Spleen (tissue), 11 donors: ENCODE measurements at regions not wholly inside any gene's neighbourhood (a gene's known extent, or its start where the extent isn't known, plus 50 kb on each side); places are given as distances from the start of the nearest gene placed in this dataset.

Experiments
- DNase-seq: peaks from one replicate; pipeline ENCODE4 v3.0.0-alpha.2; 2020
- H3K27ac ChIP-seq, 8 donors: fragments of 200-600 bp; sonication (generic) in 7 of 8; 1 replicate in 4 of 8; 2 replicates in 4 of 8; pipeline versions ENCODE4 v1.5.0 to v1.8.0; 2016 to 2021; ENCODE audit warnings: inconsistent platforms in 4 of 8, mild to moderate bottlenecking in 4 of 8, moderate library complexity in 1 of 8
- H3K27me3 ChIP-seq, 7 donors: fragments of 200-600 bp; sonication (generic) in 6 of 7; replicated peaks in 1 of 7; 1 replicate in 4 of 7; 2 replicates in 3 of 7; pipeline versions ENCODE4 v1.5.0 to v1.8.0; 2016 to 2021; ENCODE audit warnings: inconsistent platforms in 3 of 7, mild to moderate bottlenecking in 1 of 7
- H3K36me3 ChIP-seq, 6 donors: fragments of 200-600 bp; sonication (generic) in 5 of 6; 1 replicate in 4 of 6; 2 replicates in 2 of 6; pipeline versions ENCODE4 v1.5.0 to v1.8.0; 2016 to 2021; ENCODE audit warnings: inconsistent platforms in 2 of 6
- H3K4me1 ChIP-seq, 6 donors: fragments of 200-600 bp; sonication (generic) in 5 of 6; 1 replicate in 3 of 6; 2 replicates in 3 of 6; pipeline versions ENCODE4 v1.5.0 to v1.8.0; 2016 to 2021; ENCODE audit warnings: inconsistent platforms in 3 of 6
- H3K4me3 ChIP-seq, 8 donors: fragments of 200-600 bp; sonication (generic) in 7 of 8; 1 replicate in 4 of 8; 2 replicates in 4 of 8; pipeline versions ENCODE4 v1.5.0 to v1.8.0; 2016 to 2021; ENCODE audit warnings: inconsistent platforms in 4 of 8, mild to moderate bottlenecking in 4 of 8, moderate library complexity in 2 of 8
- H3K9me3 ChIP-seq, 8 donors: fragments of 200-600 bp; sonication (generic) in 7 of 8; 1 replicate in 4 of 8; 2 replicates in 4 of 8; pipeline versions ENCODE4 v1.5.0 to v1.8.0; 2016 to 2021; ENCODE audit warnings: inconsistent platforms in 4 of 8
- POLR2A ChIP-seq, 3 donors: fragments of 450-650 bp; IDR thresholded peaks; one replicate each; pipeline ENCODE4 v1.5.1; 2017; ENCODE audit warnings: antibody characterized with exemption in 3 of 3, mild to moderate bottlenecking in 1 of 3
- POLR2AphosphoS5 ChIP-seq, 3 donors: sonication (generic); formaldehyde crosslinking; IDR thresholded peaks; one replicate each; pipeline ENCODE4 v1.5.1; 2017; ENCODE audit warnings: antibody characterized with exemption in 3 of 3
- WGBS, 5 donors: extraction: QIAGEN DNeasy Blood & Tissue Kit in 3 of 5; methylation state at CpG; one replicate each; pipeline versions ENCODE4 v1.1.5 to v1.1.7; 2013 to 2018; 5-methylcytosine and 5-hydroxymethylcytosine counted together
- intact Hi-C: fragments of 100-400 bp; cut with DNase I; formaldehyde crosslinking; loops from one replicate; pipeline ENCODE4 v1.15.0; 2023; ENCODE audit warnings: low total_unique reads
- TF ChIP-seq, protein P1 (sequence below), 11 experiments: fragments of 200-600 bp in 7 of 11; fragments of 450-650 bp in 4 of 11; sonication (generic) in 4 of 11; IDR thresholded peaks in 8 of 11; conservative IDR thresholded peaks in 3 of 11; 1 replicate in 7 of 11; 2 replicates in 4 of 11; pipeline versions ENCODE4 v1.4.0 to v1.8.0; 2016 to 2021; ENCODE audit warnings: antibody characterized with exemption in 11 of 11, inconsistent platforms in 4 of 11, mild to moderate bottlenecking in 1 of 11
- donor health status: healthy with polysubstance abuse.
- donor health status: DM: no; HTN: no; CAD: no; lungs with moderate emphysema.
- donor health status: DM: no; HTN: no; CAD: no.
- donor health status: Bipolar disorder and iron deficiency.
- donor health status: healthy.
- donor health status: DM: no; HTN: no; CAD: no.
- donor health status: DM: yes; HTN: yes; CAD: no.

DNA sequence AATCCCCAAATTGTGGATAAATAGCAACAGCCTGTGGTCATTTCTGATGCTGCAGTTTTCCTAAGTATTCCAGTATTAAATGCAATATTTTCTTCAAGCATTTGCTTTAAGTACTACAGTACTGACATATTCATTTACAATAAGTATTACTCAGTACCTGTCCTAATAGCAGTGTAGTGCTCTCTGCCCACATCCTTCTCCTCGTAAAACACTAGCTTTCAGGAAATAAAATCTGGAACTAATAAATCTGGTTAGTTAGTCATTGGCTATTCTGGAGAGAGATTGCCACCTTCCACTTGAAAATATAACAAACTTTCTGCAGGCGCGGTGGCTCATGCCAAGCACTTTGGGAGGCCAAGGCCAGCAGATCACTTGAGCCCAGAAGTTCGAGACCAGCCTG, 441.5 kb downstream of the PRKD1 start:
- no peak overlapping the region for H3K4me3 ChIP-seq
- peaks cover 0 to 10% (median 0%) of the 10 kb centered on the region in 8 donors for H3K9me3 ChIP-seq
- no peak overlapping the region for H3K27ac ChIP-seq
- H3K36me3 ChIP-seq: no peaks in the 10 kb centered on the region
- no peak for DNase-seq
- no peaks in the 10 kb centered on the region for H3K4me1 ChIP-seq
- 63 to 86% (median 76%) methylated on average over 4 of the region's 4 CpGs for WGBS, 5 donors
- no peaks in the 10 kb centered on the region for H3K27me3 ChIP-seq
- TF ChIP-seq, protein P1, sequence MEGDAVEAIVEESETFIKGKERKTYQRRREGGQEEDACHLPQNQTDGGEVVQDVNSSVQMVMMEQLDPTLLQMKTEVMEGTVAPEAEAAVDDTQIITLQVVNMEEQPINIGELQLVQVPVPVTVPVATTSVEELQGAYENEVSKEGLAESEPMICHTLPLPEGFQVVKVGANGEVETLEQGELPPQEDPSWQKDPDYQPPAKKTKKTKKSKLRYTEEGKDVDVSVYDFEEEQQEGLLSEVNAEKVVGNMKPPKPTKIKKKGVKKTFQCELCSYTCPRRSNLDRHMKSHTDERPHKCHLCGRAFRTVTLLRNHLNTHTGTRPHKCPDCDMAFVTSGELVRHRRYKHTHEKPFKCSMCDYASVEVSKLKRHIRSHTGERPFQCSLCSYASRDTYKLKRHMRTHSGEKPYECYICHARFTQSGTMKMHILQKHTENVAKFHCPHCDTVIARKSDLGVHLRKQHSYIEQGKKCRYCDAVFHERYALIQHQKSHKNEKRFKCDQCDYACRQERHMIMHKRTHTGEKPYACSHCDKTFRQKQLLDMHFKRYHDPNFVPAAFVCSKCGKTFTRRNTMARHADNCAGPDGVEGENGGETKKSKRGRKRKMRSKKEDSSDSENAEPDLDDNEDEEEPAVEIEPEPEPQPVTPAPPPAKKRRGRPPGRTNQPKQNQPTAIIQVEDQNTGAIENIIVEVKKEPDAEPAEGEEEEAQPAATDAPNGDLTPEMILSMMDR (IDR thresholded peaks at IDR 0.05 in 8 of 11, conservative IDR thresholded peaks at IDR 0.05 in 3 of 11): no peak
- no peak for TF ChIP-seq POLR2A (IDR thresholded peaks at IDR 0.05)
- TF ChIP-seq POLR2AphosphoS5 (IDR thresholded peaks at IDR 0.05): no peak
- intact Hi-C loops: no loop called here

DNA sequence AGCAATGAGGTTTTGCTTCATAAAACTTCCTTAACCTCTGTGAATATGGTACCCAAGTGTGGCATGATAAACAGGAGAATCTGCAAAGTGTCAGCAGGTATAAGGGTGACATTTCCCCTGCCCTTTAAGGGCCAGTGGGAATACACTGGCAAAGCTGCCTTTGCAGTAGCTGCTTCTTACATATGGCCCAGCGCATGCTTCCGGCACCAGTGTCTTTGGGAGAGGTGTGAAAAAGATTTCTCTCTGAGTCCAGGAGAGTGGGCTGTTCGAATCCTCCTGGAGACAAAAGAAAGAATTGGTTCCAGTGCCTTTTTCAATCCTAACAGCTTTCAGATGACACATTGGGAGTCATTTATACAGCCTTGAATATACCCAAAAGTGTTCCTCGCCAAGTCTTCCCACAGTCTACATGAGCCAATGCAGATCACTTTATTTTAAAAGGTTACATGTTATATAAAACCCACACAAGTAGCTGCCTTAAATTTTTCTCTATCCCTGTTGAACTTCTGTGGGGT, 437.7 kb downstream of the PRKD1 start:
- H3K4me1 ChIP-seq: no peaks in the 10 kb centered on the region
- WGBS, 5 donors: 77 to 82% (median 79%) methylated on average over 4 of the region's 4 CpGs
- no peak for DNase-seq
- H3K27me3 ChIP-seq: no peaks in the 10 kb centered on the region
- TF ChIP-seq, protein P1 (IDR thresholded peaks at IDR 0.05 in 8 of 11, conservative IDR thresholded peaks at IDR 0.05 in 3 of 11): no peak
- TF ChIP-seq POLR2A (IDR thresholded peaks at IDR 0.05): no peak
- TF ChIP-seq POLR2AphosphoS5 (IDR thresholded peaks at IDR 0.05): no peak
- intact Hi-C loops: no loop called here
- no peak overlapping the region for H3K27ac ChIP-seq
- H3K9me3 ChIP-seq: peaks cover 0 to 3% (median 0%) of the 10 kb centered on the region in 8 donors
- H3K4me3 ChIP-seq: no peak overlapping the region
- H3K36me3 ChIP-seq: no peaks in the 10 kb centered on the region

DNA sequence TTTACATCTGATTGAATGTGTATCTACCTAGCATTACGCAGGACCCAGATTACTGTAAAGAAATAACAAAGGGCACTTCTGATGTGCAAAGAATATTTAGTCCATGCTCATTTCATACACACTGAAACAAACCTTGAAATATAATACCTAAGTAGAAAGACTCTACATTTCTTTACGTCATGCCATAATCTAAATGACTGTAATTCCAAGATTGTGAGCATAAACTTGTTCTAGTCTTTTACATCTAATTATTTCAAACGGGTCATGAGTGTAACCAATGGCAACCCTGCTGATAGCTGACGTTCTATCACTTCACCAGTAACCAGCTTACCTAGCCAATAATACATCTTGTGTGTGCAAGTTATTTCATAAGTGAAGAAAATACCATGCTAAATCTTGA, 433.8 kb downstream of the PRKD1 start:
- TF ChIP-seq POLR2AphosphoS5 (IDR thresholded peaks at IDR 0.05) (no peak), POLR2A (IDR thresholded peaks at IDR 0.05) (no peak)
- TF ChIP-seq, protein P1 (IDR thresholded peaks at IDR 0.05 in 8 of 11, conservative IDR thresholded peaks at IDR 0.05 in 3 of 11): no peak
- Histone ChIP-seq H3K36me3 (no peaks in the 10 kb centered on the region), H3K27ac (no peak overlapping the region), H3K4me3 (no peak overlapping the region), H3K27me3 (no peaks in the 10 kb centered on the region), H3K4me1 (no peaks in the 10 kb centered on the region), H3K9me3 (peaks cover 0 to 11% (median 3%) of the 10 kb centered on the region in 8 donors)
- intact Hi-C loops: no loop called here
- WGBS, 5 donors: 71 to 86% (median 76%) methylated on average over 4 of the region's 4 CpGs
- no peak for DNase-seq

DNA sequence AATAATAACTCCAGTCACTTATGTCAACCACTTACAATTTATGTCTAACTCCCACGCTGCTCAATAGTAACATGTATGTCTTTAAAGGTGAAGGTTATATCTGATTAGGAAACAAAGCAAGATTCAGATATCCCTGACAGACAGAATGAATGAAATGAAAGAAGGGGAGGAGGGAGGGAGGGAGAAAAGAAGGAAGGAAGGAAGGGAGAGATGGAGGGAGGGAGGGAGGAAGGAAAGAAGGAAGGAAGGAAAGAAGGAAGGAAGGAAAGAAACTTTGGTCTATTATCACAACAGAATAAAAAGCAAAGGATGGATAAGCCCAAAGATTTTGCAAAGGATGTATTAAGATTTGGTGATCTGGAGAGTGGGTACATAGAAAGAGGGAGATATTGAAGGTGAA, 433.3 kb downstream of the PRKD1 start:
- no peak for DNase-seq
- H3K27ac ChIP-seq: no peak overlapping the region
- H3K36me3 ChIP-seq: no peaks in the 10 kb centered on the region
- TF ChIP-seq POLR2A (IDR thresholded peaks at IDR 0.05) (no peak), POLR2AphosphoS5 (IDR thresholded peaks at IDR 0.05) (no peak)
- TF ChIP-seq, protein P1 (IDR thresholded peaks at IDR 0.05 in 8 of 11, conservative IDR thresholded peaks at IDR 0.05 in 3 of 11): no peak
- peaks cover 0 to 13% (median 3%) of the 10 kb centered on the region in 8 donors for H3K9me3 ChIP-seq
- 45 to 70% (median 61%) methylated on average over 1 of the region's 1 CpG for WGBS, 5 donors
- no peaks in the 10 kb centered on the region for H3K4me1 ChIP-seq
- intact Hi-C loops: no loop called here
- H3K27me3 ChIP-seq: no peaks in the 10 kb centered on the region
- H3K4me3 ChIP-seq: no peak overlapping the region
